ENCODE measurements at regions not wholly inside any gene's neighbourhood (a gene's known extent, or its start where the extent isn't known, plus 50 kb on each side); places are given as distances from the start of the nearest gene placed in this dataset.

GRCh38 chr6:167659046-167659445 lies 167.7 kb upstream of the AFDN start:
- 76% methylated on average over 2 of the region's 4 CpGs; no CpG with 5 or more reads in 1 of the 2 experiments for WGBS, 2 experiments (ENCODE audit: extremely low coverage in 2 of 2, insufficient read length in 1 of 2)
- ATAC-seq (ENCODE audit: low read depth), result no peak
- in situ Hi-C loops (cut with MboI; ENCODE audit: low sequenced_read_pairs) (no loop called here), dilution Hi-C loops (cut with HindIII; ENCODE audit: low sequenced_read_pairs, unreplicated experiment) (no loop called here), intact Hi-C loops (cut with micrococcal nuclease) (no loop called here)
- BruUV-seq (replicated peaks), result no TSS peak
- no peak overlapping the region for H3K18ac ChIP-seq (ENCODE audit: low read depth, low read length)
- H3K14ac ChIP-seq (replicated peaks; ENCODE audit: low read depth, low read length), result no peak overlapping the region
- ChIA-PET CTCF (no interaction called here), POLR2A (ENCODE audit: unreplicated experiment) (no interaction called here)
- H4K5ac ChIP-seq (ENCODE audit: low read depth, low read length), result no peak overlapping the region
- H2BK15ac ChIP-seq (ENCODE audit: low read depth, low read length), result no peak overlapping the region
- no peaks in the 10 kb centered on the region for H3K27me3 ChIP-seq (ENCODE audit: control insufficient read depth, insufficient read depth, low read length)
- H2BK5ac ChIP-seq (ENCODE audit: low read depth, low read length, poor library complexity, severe bottlenecking), result no peak overlapping the region
- H4K20me1 ChIP-seq (ENCODE audit: insufficient read depth, low read length), result no peaks in the 10 kb centered on the region
- no peak overlapping the region for H3K4me2 ChIP-seq (ENCODE audit: low read depth, low read length)
- no peak overlapping the region for H4K91ac ChIP-seq (ENCODE audit: insufficient read depth, low read depth, low read length)
- no peak overlapping the region for H2BK120ac ChIP-seq (ENCODE audit: low read depth, low read length)
- H4K8ac ChIP-seq (ENCODE audit: low read depth in 2 of 2, low read length in 2 of 2), result no peak overlapping the region
- no peak overlapping the region for H3K56ac ChIP-seq (ENCODE audit: extremely low read depth, insufficient read depth, low read length)
- H3K27ac ChIP-seq (ENCODE audit: insufficient read depth, low read length), result no peak overlapping the region
- H2AK9ac ChIP-seq (replicated peaks; ENCODE audit: low read depth, low read length, poor library complexity), result no peak overlapping the region
- no peaks in the 10 kb centered on the region for H3K79me1 ChIP-seq (ENCODE audit: low read depth in 1 of 2, low read length in 2 of 2)
- H3K9me3 ChIP-seq (ENCODE audit: control insufficient read depth, insufficient read depth, low read length), result peaks cover 48% of the 10 kb centered on the region
- no peak overlapping the region for H3K4ac ChIP-seq (ENCODE audit: low read depth, low read length)
- no peaks in the 10 kb centered on the region for H3K9me1 ChIP-seq (ENCODE audit: insufficient read depth, low read length)
- no peaks in the 10 kb centered on the region for H3K36me3 ChIP-seq (ENCODE audit: control insufficient read depth, insufficient read depth, low read length)
- no peak for DNase-seq
- no peak overlapping the region for H2AK5ac ChIP-seq (ENCODE audit: low read depth, low read length)
- no peak overlapping the region for H3K4me3 ChIP-seq (ENCODE audit: insufficient read depth, low read depth, low read length)
- no peak overlapping the region for H3K23ac ChIP-seq (ENCODE audit: low read depth, low read length)
- H2BK20ac ChIP-seq (ENCODE audit: low read depth, low read length), result no peak overlapping the region
- no peak overlapping the region for H2AFZ ChIP-seq (replicated peaks; ENCODE audit: low read length, poor library complexity)
- TF ChIP-seq CEBPB (IDR thresholded peaks at IDR 0.05; ENCODE audit: low read depth, low read length) (no peak), FOS (IDR thresholded peaks at IDR 0.05; ENCODE audit: low read depth, low read length) (no peak), USF2 (IDR thresholded peaks at IDR 0.05; ENCODE audit: low read depth, low read length) (no peak), MAFK (IDR thresholded peaks at IDR 0.05; ENCODE audit: low read depth, low read length) (no peak), MXI1 (IDR thresholded peaks at IDR 0.05; ENCODE audit: borderline replicate concordance, low read depth, low read length) (no peak), RCOR1 (IDR thresholded peaks at IDR 0.05; ENCODE audit: insufficient replicate concordance, low read length) (no peak), RAD21 (IDR thresholded peaks at IDR 0.05; ENCODE audit: low read length) (no peak), RFX5 (IDR thresholded peaks at IDR 0.05; ENCODE audit: low read depth, low read length) (no peak), CHD1 (IDR thresholded peaks at IDR 0.05; ENCODE audit: low read depth, low read length) (no peak), BHLHE40 (IDR thresholded peaks at IDR 0.05; ENCODE audit: low read depth, low read length) (no peak), NFE2L2 (IDR thresholded peaks at IDR 0.05; ENCODE audit: low read depth, low read length) (no peak), CTCF (conservative IDR thresholded peaks at IDR 0.05; ENCODE audit: low read depth, low read length) (no peak), ELK1 (IDR thresholded peaks at IDR 0.05; ENCODE audit: borderline replicate concordance, low read depth, low read length) (no peak), POLR2A (IDR thresholded peaks at IDR 0.05; ENCODE audit: low read depth, low read length) (no peak), SMC3 (IDR thresholded peaks at IDR 0.05; ENCODE audit: low read depth, low read length) (no peak), MAZ (IDR thresholded peaks at IDR 0.05; ENCODE audit: borderline replicate concordance, low read depth, low read length) (no peak)
- no peaks in the 10 kb centered on the region for H3K4me1 ChIP-seq (ENCODE audit: control insufficient read depth, insufficient read depth, low read length)
- no peak overlapping the region for H3K9ac ChIP-seq (ENCODE audit: low read depth, low read length)

Measured in IMR-90 (cell line).